CD4-positive, alpha-beta T cell (primary cell): ENCODE measurements at regions not wholly inside any gene's neighbourhood (a gene's known extent, or its start where the extent isn't known, plus 50 kb on each side); places are given as distances from the start of the nearest gene placed in this dataset.
"Not testable (repeated sequence)": the region's sequence is repeated elsewhere in the genome, so short reads cannot be mapped to it uniquely, and the experiment has no call there.

Experiments used
- ATAC-seq: fragments of 200-7000 bp; cut with Tn5 transposase; one replicate; pipeline ENCODE4 v1.10.0; 2022; ENCODE audit warnings: mild to moderate bottlenecking; ENCODE audit not compliant: poor library complexity
- CTCF ChIA-PET: fragments of 350-600 bp; sonication (Branson Sonifier 250); formaldehyde crosslinking; loops from one replicate; lab custom pipeline; 2021; ENCODE audit warnings: antibody characterized with exemption, inconsistent platforms; lab: Charles Lee
- POLR2A ChIA-PET: fragments of 350-600 bp; sonication (Branson Sonifier 250); formaldehyde crosslinking; loops from one replicate; lab custom pipeline; 2021; ENCODE audit warnings: antibody characterized with exemption, inconsistent platforms; lab: Charles Lee
- DNase-seq, 14 experiments: peaks; one replicate each; pipeline ENCODE4 v3.0.0-alpha.2; 2013 to 2020; ENCODE audit warnings: mixed read lengths in 2 of 14
- H3K27ac ChIP-seq, 2 donors: one replicate each; pipeline versions ENCODE4 v1.5.1 to v1.7.0; 2013; ENCODE audit warnings: low read length in 2 of 2, low read depth in 1 of 2, mild to moderate bottlenecking in 1 of 2
- H3K27me3 ChIP-seq, 2 experiments: 1 replicate in 1 of 2; 2 replicates in 1 of 2; pipeline versions ENCODE4 v1.6.1 to v1.7.0; 2013; ENCODE audit warnings: low read length in 2 of 2, control low read depth in 1 of 2, mild to moderate bottlenecking in 1 of 2, moderate library complexity in 1 of 2; ENCODE audit not compliant: insufficient read depth in 2 of 2, control insufficient read depth in 1 of 2
- H3K36me3 ChIP-seq: one replicate; pipeline ENCODE4 v1.6.1; 2013; ENCODE audit warnings: low read length, control low read depth; ENCODE audit not compliant: insufficient read depth
- H3K4me1 ChIP-seq: one replicate; pipeline ENCODE4 v1.6.1; 2013; ENCODE audit warnings: low read length, control low read depth; ENCODE audit not compliant: insufficient read depth
- H3K4me3 ChIP-seq: one replicate; pipeline ENCODE4 v1.5.1; 2013; ENCODE audit warnings: mild to moderate bottlenecking, low read length, moderate library complexity
- H3K9me3 ChIP-seq, 2 experiments: 1 replicate in 1 of 2; 2 replicates in 1 of 2; pipeline versions ENCODE4 v1.6.1 to v1.7.0; 2013; ENCODE audit warnings: low read length in 2 of 2, mild to moderate bottlenecking in 2 of 2, control low read depth in 1 of 2, moderate library complexity in 1 of 2; ENCODE audit not compliant: control insufficient read depth in 1 of 2, insufficient read depth in 1 of 2
- H3K27ac Mint-ChIP-seq: one replicate; pipeline ENCODE4 v1.8.0; 2020; ENCODE audit warnings: mixed read lengths
- H3K27me3 Mint-ChIP-seq: one replicate; pipeline ENCODE4 v1.8.0; 2021; ENCODE audit warnings: mixed read lengths
- H3K36me3 Mint-ChIP-seq: one replicate; pipeline ENCODE4 v1.8.0; 2021; ENCODE audit warnings: low read depth, mixed read lengths
- H3K4me1 Mint-ChIP-seq: one replicate; pipeline ENCODE4 v1.8.0; 2021; ENCODE audit warnings: low read depth, mixed read lengths
- H3K4me3 Mint-ChIP-seq: one replicate; pipeline ENCODE4 v1.8.0; 2020; ENCODE audit warnings: mild to moderate bottlenecking, mixed read lengths
- H3K9me3 Mint-ChIP-seq: one replicate; pipeline ENCODE4 v1.8.0; 2020; ENCODE audit warnings: mixed read lengths
- CTCF ChIP-seq: fragments of 200-600 bp; IDR thresholded peaks from one replicate; pipeline ENCODE4 v1.8.0; 2022; ENCODE audit warnings: antibody characterized with exemption, mild to moderate bottlenecking
- intact Hi-C, 2 experiments: fragments of 100-400 bp; cut with DNase I in 1 of 2; cut with micrococcal nuclease in 1 of 2; formaldehyde crosslinking; loops; one replicate each; pipeline versions ENCODE4 v1.15.1 to v1.9.0; 2023 to 2025; cut with DNase I, micrococcal nuclease

- POLR2A ChIA-PET, result no interaction called here
- no peak overlapping the region for H3K27ac Mint-ChIP-seq
- intact Hi-C loops, result no loop called here
These were observed 68.3 kb upstream of the CECR2 start for GRCh38 chr22:17300926-17301325.

DNA sequence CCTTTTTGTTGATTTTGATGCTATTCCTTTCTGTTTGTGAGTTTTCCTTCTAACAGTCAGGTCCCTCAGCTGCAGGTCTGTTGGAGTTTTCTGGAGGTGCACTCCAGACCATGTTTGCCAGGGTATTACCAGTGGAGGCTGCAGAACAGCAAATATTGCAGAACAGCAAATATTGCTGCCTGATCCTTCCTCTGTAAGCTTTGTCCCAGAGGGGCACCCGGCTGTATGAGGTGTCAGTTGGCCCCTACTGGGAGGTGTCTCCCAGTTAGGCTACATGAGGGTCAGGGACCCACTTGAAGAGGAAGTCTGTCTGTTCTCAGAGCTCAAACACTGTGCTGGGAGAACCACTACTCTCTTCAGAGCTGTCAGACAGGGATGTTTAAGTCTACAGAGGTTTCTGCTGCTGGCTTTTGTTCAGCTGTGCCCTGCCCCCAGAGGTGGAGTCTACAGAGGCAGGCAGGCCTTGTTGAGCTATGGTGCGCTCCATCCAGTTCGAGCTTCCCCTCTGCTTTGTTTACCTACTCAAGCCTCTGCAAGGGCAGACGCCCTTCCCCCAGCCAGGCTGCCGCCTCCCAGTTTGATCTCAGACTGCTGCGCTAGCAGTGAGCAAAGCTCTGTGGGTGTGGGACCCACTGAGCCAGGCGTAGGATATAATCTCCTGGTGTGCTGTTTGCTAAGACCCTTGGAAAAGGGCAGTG is 70.3 kb upstream of the CECR2 start:
- H3K27ac ChIP-seq, H3K27ac Mint-ChIP-seq, H3K36me3 Mint-ChIP-seq, ATAC-seq, H3K4me3 Mint-ChIP-seq, POLR2A ChIA-PET, H3K9me3 Mint-ChIP-seq, H3K4me1 ChIP-seq, intact Hi-C loops, H3K4me3 ChIP-seq, H3K27me3 ChIP-seq, CTCF ChIA-PET, H3K36me3 ChIP-seq, H3K27me3 Mint-ChIP-seq: not testable (repeated sequence)
- peaks cover 0 to 14% of the 10 kb centered on the region in 2 experiments for H3K9me3 ChIP-seq
- DNase-seq, result peak in 3 of 14 experiments; percentile 5 to 45 (median 26)
- peaks cover 13% of the 10 kb centered on the region for H3K4me1 Mint-ChIP-seq

More at GRCh38 chr22:17300926-17301325, 68.3 kb upstream of the CECR2 start:
- Mint-ChIP-seq H3K27me3 (no peaks in the 10 kb centered on the region), H3K4me3 (no peak overlapping the region), H3K9me3 (no peaks in the 10 kb centered on the region), H3K4me1 (peaks cover 20% of the 10 kb centered on the region), H3K36me3 (no peaks in the 10 kb centered on the region)
- CTCF ChIA-PET, result no interaction called here
- no peak overlapping the region for H3K27ac ChIP-seq
- H3K9me3 ChIP-seq, result peaks cover 0 to 17% of the 10 kb centered on the region in 2 experiments
- DNase-seq (no peak), ATAC-seq (no peak)
- H3K36me3 ChIP-seq, result no peaks in the 10 kb centered on the region
- no peaks in the 10 kb centered on the region for H3K27me3 ChIP-seq
- H3K4me1 ChIP-seq, result peaks cover 23% of the 10 kb centered on the region
- H3K4me3 ChIP-seq, result no peak overlapping the region
- no peak for TF ChIP-seq CTCF

- ChIA-PET CTCF (no interaction called here), POLR2A (no interaction called here)
- intact Hi-C loops, result no loop called here
- ATAC-seq (no peak), DNase-seq (no peak)
- no peaks in the 10 kb centered on the region for H3K36me3 Mint-ChIP-seq
- Histone ChIP-seq H3K27me3 (no peaks in the 10 kb centered on the region), H3K27ac (no peak overlapping the region), H3K36me3 (no peaks in the 10 kb centered on the region), H3K4me3 (no peak overlapping the region), H3K9me3 (no peaks in the 10 kb centered on the region), H3K4me1 (peaks cover 13% of the 10 kb centered on the region)
- peaks cover 12% of the 10 kb centered on the region for H3K4me1 Mint-ChIP-seq
- H3K4me3 Mint-ChIP-seq, result no peak overlapping the region
- H3K27ac Mint-ChIP-seq, result no peak overlapping the region
- H3K9me3 Mint-ChIP-seq, result no peaks in the 10 kb centered on the region
- peaks cover 4% of the 10 kb centered on the region for H3K27me3 Mint-ChIP-seq
- TF ChIP-seq CTCF, result no peak
These were observed 66.4 kb upstream of the ADA2 start for GRCh38 chr22:17285656-17286055.

DNA sequence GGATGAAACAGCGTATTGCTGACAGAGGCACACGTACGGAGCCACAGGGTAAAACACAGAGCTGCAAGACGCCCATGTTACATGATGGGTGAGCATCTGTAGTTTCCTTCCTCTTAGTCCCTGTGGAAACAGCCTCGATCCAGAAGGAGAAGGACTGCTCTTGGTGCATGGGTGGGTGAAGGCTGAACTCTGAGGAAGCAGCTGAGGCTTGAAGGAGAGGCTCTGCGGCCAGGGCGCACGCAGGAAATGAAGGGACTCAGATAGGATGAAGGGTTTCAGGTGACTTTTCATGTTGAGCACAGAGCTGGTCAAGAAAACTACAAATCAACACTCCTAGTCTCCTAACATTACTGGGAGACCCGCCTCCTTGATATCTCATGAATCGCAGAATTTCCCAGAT is 65.7 kb upstream of the ADA2 start:
- H3K4me1 ChIP-seq, result peaks cover 15% of the 10 kb centered on the region
- TF ChIP-seq CTCF, result no peak
- ChIA-PET CTCF (no interaction called here), POLR2A (no interaction called here)
- no peak for DNase-seq
- no peaks in the 10 kb centered on the region for H3K36me3 ChIP-seq
- ATAC-seq, result no peak
- no peak overlapping the region for H3K27ac ChIP-seq
- no peaks in the 10 kb centered on the region for H3K36me3 Mint-ChIP-seq
- peaks cover 4% of the 10 kb centered on the region for H3K27me3 Mint-ChIP-seq
- H3K27ac Mint-ChIP-seq, result no peak overlapping the region
- intact Hi-C loops, result no loop called here
- H3K27me3 ChIP-seq, result no peaks in the 10 kb centered on the region
- H3K9me3 Mint-ChIP-seq, result no peaks in the 10 kb centered on the region
- H3K4me3 ChIP-seq, result no peak overlapping the region
- peaks cover 17% of the 10 kb centered on the region for H3K4me1 Mint-ChIP-seq
- H3K4me3 Mint-ChIP-seq, result no peak overlapping the region
- no peaks in the 10 kb centered on the region for H3K9me3 ChIP-seq
